Neural progenitor cell (in vitro differentiated cells): ENCODE measurements at regions not wholly inside any gene's neighbourhood (a gene's known extent, or its start where the extent isn't known, plus 50 kb on each side); places are given as distances from the start of the nearest gene placed in this dataset.

ENCODE experiments used
- DNase-seq: peaks from one replicate; pipeline ENCODE4 v3.0.0-alpha.2; 2016; ENCODE audit warnings: low spot score
- H2AFZ ChIP-seq: fragments of 200-600 bp; sonication (generic); replicated peaks from 2 replicates; pipeline ENCODE4 v1.6.1; 2016; ENCODE audit warnings: antibody characterized with exemption
- H3F3A ChIP-seq: fragments of 200-600 bp; sonication (generic); 2 replicates; pipeline ENCODE4 v1.6.1; 2016; ENCODE audit warnings: antibody characterized with exemption, low read depth
- H3K27ac ChIP-seq: fragments of 200-600 bp; sonication (generic); 2 replicates; pipeline ENCODE4 v1.5.1; 2016; ENCODE audit warnings: mild to moderate bottlenecking
- H3K27me3 ChIP-seq: fragments of 200-600 bp; sonication (generic); 2 replicates; pipeline ENCODE4 v1.6.1; 2016; ENCODE audit warnings: mild to moderate bottlenecking, moderate library complexity
- H3K36me3 ChIP-seq: fragments of 200-600 bp; sonication (generic); 2 replicates; pipeline ENCODE4 v1.5.1; 2016
- H3K4me1 ChIP-seq: fragments of 200-600 bp; sonication (generic); 2 replicates; pipeline ENCODE4 v1.6.1; 2016; ENCODE audit warnings: mixed run types
- H3K4me2 ChIP-seq: fragments of 200-600 bp; sonication (generic); 2 replicates; pipeline ENCODE4 v1.6.1; 2016
- H3K4me3 ChIP-seq: fragments of 200-600 bp; sonication (generic); 2 replicates; pipeline ENCODE4 v1.5.1; 2016
- H3K79me2 ChIP-seq: fragments of 200-600 bp; sonication (generic); 2 replicates; pipeline ENCODE4 v1.6.1; 2016; ENCODE audit warnings: low read depth
- H3K9ac ChIP-seq: fragments of 200-600 bp; sonication (generic); 2 replicates; pipeline ENCODE4 v1.6.1; 2016
- H3K9me3 ChIP-seq: fragments of 200-600 bp; sonication (generic); 2 replicates; pipeline ENCODE4 v1.5.1; 2016; ENCODE audit warnings: low read depth
- H4K20me1 ChIP-seq: fragments of 200-600 bp; sonication (generic); 2 replicates; pipeline ENCODE4 v1.6.1; 2016; ENCODE audit warnings: low read depth
- H3K27ac Mint-ChIP-seq: 3 replicates; pipeline ENCODE4 v1.8.0; 2021; ENCODE audit warnings: mixed read lengths
- H3K27me3 Mint-ChIP-seq: 2 replicates; pipeline ENCODE4 v1.8.0; 2022; ENCODE audit warnings: low read depth, mild to moderate bottlenecking, inconsistent platforms, moderate library complexity, mixed read lengths; ENCODE audit not compliant: insufficient read depth
- H3K36me3 Mint-ChIP-seq: 3 replicates; pipeline ENCODE4 v1.8.0; 2021; ENCODE audit warnings: mixed read lengths
- H3K4me1 Mint-ChIP-seq: 3 replicates; pipeline ENCODE4 v1.8.0; 2021; ENCODE audit warnings: mixed read lengths
- H3K4me3 Mint-ChIP-seq: 3 replicates; pipeline ENCODE4 v1.8.0; 2021; ENCODE audit warnings: mild to moderate bottlenecking, moderate library complexity, mixed read lengths
- H3K9me3 Mint-ChIP-seq: 3 replicates; pipeline ENCODE4 v1.8.0; 2020; ENCODE audit warnings: mixed read lengths
- CTCF ChIP-seq: fragments of 200-600 bp; sonication (generic); IDR thresholded peaks from 2 replicates; pipeline ENCODE4 v1.5.1; 2017; ENCODE audit warnings: antibody characterized with exemption, mild to moderate bottlenecking
- EZH2 ChIP-seq: fragments of 200-600 bp; sonication (generic); IDR thresholded peaks from 2 replicates; pipeline ENCODE4 v1.6.1; 2017; ENCODE audit warnings: antibody characterized with exemption, mild to moderate bottlenecking, moderate library complexity
- EZH2phosphoT487 ChIP-seq: fragments of 200-600 bp; sonication (generic); IDR thresholded peaks from 2 replicates; pipeline ENCODE4 v1.6.1; 2017; ENCODE audit warnings: antibody characterized with exemption

GRCh38 chr16:62408760-62409159 is 372.5 kb upstream of the CDH8 start:
- peak overlapping the region; percentile 81 for H2AFZ ChIP-seq
- peak overlapping the region; percentile 19 for H3K4me3 ChIP-seq
- H3K36me3 ChIP-seq, result no peaks in the 10 kb centered on the region
- H3K27me3 Mint-ChIP-seq, result no peaks in the 10 kb centered on the region
- peaks cover 8% of the 10 kb centered on the region for H3K4me1 ChIP-seq
- H3K4me2 ChIP-seq, result peak overlapping the region; percentile 53
- H3K4me3 Mint-ChIP-seq, result no peak overlapping the region
- no peaks in the 10 kb centered on the region for H3K9me3 ChIP-seq
- H3F3A ChIP-seq, result no peaks in the 10 kb centered on the region
- H3K27me3 ChIP-seq, result no peaks in the 10 kb centered on the region
- H3K9ac ChIP-seq, result no peak overlapping the region
- no peak overlapping the region for H3K27ac Mint-ChIP-seq
- no peaks in the 10 kb centered on the region for H4K20me1 ChIP-seq
- H3K36me3 Mint-ChIP-seq, result no peaks in the 10 kb centered on the region
- H3K27ac ChIP-seq, result no peak overlapping the region
- TF ChIP-seq CTCF (peak; percentile 67), EZH2 (no peak), EZH2phosphoT487 (no peak)
- peaks cover 6% of the 10 kb centered on the region for H3K4me1 Mint-ChIP-seq
- DNase-seq, result peak; percentile 74
- H3K9me3 Mint-ChIP-seq, result no peaks in the 10 kb centered on the region
- H3K79me2 ChIP-seq, result no peaks in the 10 kb centered on the region

- Histone ChIP-seq H3K4me1 (peaks cover 8% of the 10 kb centered on the region), H3K4me2 (no peak overlapping the region), H3F3A (no peaks in the 10 kb centered on the region), H3K9ac (no peak overlapping the region), H3K36me3 (no peaks in the 10 kb centered on the region), H2AFZ (no peak overlapping the region), H3K9me3 (no peaks in the 10 kb centered on the region), H3K27me3 (no peaks in the 10 kb centered on the region), H3K27ac (no peak overlapping the region), H3K4me3 (no peak overlapping the region), H3K79me2 (no peaks in the 10 kb centered on the region), H4K20me1 (no peaks in the 10 kb centered on the region)
- Mint-ChIP-seq H3K27me3 (no peaks in the 10 kb centered on the region), H3K4me3 (no peak overlapping the region), H3K27ac (no peak overlapping the region), H3K4me1 (peaks cover 6% of the 10 kb centered on the region), H3K9me3 (no peaks in the 10 kb centered on the region), H3K36me3 (no peaks in the 10 kb centered on the region)
- no peak for DNase-seq
- TF ChIP-seq EZH2 (no peak), EZH2phosphoT487 (no peak), CTCF (no peak)
Observed at GRCh38 chr16:62406387-62406786, 370.1 kb upstream of the CDH8 start.

DNA sequence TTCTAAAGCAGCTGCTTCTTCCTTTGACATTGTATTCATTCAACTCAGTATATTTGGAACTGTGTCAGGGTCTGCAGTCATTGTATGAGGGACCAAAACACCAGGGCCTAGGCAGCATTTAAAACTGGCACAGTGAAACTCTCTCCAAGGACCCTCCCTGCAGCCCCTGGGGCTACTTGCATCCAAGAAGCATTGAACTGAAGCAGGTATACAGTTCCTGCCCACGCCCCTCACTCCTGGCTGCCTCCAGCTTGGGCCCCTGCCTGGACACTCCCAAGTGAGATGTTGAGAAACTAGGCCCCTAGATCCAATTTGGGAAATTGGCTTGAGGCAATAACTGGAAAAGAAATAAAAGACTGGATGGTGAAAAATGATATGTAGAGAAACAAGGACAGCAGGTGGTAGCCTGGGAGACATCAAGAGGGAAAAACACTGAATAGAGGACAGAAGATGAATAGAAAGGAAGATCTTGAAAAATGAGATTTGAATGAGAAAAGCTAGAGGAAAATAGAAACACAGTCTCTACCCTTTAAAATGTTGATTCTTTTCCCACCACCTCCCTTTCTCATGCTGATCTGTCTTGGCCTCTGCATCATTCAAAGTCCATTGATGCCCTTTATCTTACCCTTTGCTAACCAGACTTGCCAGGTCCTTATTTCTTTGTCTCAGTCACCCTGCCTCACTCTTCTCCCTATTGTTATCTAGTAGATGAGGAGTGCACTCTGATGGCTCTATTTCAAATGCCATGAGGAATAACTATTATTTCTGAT is 368.8 kb upstream of the CDH8 start:
- no peak overlapping the region for H2AFZ ChIP-seq
- Mint-ChIP-seq H3K4me3 (no peak overlapping the region), H3K4me1 (peaks cover 6% of the 10 kb centered on the region), H3K27me3 (no peaks in the 10 kb centered on the region), H3K27ac (peak overlapping the region; percentile 35), H3K36me3 (no peaks in the 10 kb centered on the region), H3K9me3 (peaks cover 3% of the 10 kb centered on the region)
- TF ChIP-seq CTCF (no peak), EZH2phosphoT487 (no peak), EZH2 (no peak)
- H3K27ac ChIP-seq, result no peak overlapping the region
- H3K9ac ChIP-seq, result no peak overlapping the region
- no peaks in the 10 kb centered on the region for H3K27me3 ChIP-seq
- peaks cover 8% of the 10 kb centered on the region for H3K4me1 ChIP-seq
- no peaks in the 10 kb centered on the region for H4K20me1 ChIP-seq
- H3K36me3 ChIP-seq, result no peaks in the 10 kb centered on the region
- no peak for DNase-seq
- no peaks in the 10 kb centered on the region for H3K79me2 ChIP-seq
- no peak overlapping the region for H3K4me3 ChIP-seq
- no peak overlapping the region for H3K4me2 ChIP-seq
- H3F3A ChIP-seq, result no peaks in the 10 kb centered on the region
- H3K9me3 ChIP-seq, result no peaks in the 10 kb centered on the region
